Fibroblast of skin of left quadriceps (primary cell): ENCODE measurements at regions not wholly inside any gene's neighbourhood (a gene's known extent, or its start where the extent isn't known, plus 50 kb on each side); places are given as distances from the start of the nearest gene placed in this dataset.

Experiments
- DNase-seq, 2 experiments: peaks; one replicate each; pipeline ENCODE4 v3.0.0-alpha.2; 2013; ENCODE audit warnings: low read depth in 2 of 2

DNA sequence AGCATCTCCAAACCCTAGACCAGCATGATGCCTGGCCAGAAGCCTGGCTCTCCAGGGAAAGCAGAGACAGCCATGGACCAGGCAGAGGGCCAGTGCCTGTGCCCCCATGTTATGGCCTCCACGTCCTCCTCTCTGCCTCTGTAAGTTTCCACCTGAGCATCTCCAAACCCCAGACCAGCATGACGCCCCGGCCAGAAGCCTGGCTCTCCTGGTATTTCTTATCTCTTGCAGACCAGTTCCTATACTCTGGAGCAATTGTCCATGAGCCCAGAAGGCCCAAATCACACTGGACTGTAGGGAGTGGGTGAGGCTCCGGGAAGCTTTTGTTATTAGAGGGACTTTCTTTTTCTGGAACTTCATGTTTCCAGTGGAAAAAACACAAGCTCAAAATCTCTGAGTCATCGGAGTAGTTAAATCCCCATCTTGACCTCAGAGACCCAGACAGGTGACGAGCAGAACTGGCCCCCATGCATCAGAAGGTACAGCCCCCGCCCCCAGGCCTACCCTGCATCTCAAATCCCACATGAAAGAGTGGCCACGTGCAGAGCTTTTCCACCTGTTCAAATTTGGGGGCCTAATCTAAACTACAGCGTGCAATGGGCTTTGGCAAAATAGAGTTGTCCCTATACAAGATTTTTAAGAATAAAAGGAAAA lies 110.2 kb upstream of the FOXQ1 start:
- DNase-seq: no peak

DNA sequence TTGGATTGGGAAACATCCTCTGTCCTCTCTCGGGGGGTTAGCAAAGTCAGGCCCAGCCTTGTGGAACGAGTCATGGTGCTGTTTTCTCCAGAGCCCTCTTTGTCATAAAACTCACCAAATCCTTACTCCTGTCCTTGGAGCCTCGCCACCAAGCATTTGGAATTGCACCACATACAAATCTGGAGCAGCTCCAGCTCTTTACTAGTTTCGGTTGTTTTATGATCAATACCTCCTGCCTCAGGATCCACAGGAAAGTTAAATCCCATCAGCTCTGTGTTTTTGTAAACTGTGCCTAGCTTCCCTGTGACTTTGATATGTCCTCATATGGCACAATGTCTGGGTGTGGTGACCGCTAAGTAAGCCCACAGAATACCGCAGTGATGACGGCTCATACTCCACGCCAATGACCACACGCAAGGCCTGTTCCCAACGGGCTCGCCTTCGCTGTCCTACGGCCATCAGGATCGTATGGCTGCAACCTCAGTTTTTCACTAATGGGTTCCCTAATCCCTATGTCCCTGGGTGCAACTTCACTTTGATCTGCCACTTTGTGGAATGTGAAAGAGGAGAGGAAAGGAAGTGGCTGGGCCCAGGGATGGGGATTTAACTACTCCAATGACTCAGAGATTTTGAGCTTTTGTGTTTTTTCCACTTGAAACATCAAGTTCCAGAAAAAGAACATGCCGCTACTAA lies 111.3 kb upstream of the FOXQ1 start:
- peak; percentile 26 to 34 for DNase-seq

DNA sequence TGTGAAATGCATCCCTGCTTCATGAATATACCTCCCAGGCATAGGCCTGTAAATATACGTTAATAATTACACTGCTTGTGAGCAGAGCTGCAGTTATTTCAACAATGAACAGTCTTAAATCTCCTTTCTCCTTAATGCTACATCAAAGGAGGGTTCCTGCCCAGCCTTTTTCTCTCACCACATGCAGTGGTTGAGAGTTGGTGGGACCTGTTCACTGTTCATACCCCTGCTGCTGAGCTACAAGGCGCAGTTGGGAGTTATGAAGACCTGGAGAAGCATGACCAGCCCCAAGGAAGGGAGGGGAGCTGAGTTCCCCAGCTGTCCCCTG lies 111.9 kb upstream of the FOXQ1 start:
- no peak for DNase-seq

DNA sequence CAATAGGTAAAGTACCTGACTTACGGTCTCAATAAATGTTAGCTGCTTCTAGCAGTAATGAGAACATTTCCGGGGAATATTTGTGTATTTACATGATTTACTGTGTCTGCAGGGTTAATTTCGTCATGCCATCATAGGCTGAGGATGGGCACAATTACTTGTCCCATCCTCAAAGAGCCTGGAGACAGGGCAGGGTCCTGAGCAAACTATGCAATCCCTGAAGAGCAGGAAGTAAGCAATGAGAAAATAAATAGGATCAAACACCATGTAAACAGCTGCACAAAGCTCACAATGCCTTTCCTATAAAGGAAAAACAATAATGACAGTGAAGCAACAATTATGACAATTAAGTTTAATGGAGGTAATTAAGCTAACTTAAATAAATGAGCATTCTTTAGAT lies 114.6 kb upstream of the FOXQ1 start:
- no peak for DNase-seq

DNA sequence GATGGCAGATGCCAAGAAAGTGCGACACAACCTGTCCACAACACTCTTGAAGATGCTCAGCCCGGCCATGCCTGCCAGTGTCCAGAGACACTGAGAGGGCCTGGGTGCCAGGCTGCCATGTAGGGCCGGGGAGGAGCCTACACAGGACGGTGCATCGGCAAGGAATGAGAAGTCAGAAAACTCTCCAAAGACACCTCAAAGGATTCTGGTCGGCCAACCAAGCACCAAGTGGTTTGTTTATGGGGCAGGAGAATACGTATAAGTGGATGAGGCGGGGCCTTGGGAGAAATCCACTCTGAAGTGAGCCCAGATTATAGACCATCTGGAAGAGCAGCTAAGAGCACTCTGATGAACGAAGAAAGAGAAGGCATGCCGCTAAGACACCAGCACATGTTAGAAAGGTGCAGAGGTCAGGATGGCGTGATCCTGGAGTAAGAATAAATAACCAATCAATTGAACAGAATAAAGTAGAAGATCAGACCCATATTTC lies 120.7 kb upstream of the FOXQ1 start:
- no peak for DNase-seq

DNA sequence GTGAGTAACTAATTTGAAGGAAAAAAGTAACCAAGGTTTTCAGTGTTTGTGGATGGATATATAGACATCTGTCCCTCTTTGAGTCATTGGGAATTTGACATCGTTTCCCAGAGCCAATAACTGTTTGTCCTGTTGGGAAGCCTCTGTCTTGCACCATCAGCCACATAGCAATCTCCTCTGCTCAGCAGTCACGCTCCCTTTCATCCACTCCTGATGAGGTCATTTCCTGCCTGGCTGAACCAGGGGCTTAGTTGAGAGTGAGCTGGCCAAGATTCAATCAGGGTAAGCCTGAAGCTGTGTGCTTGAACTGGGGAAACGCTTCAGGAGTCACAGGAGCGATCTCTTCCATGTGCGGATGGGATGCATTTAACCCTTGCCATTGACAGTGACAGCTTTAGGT lies 121.5 kb upstream of the FOXQ1 start:
- DNase-seq: peak; percentile 87

DNA sequence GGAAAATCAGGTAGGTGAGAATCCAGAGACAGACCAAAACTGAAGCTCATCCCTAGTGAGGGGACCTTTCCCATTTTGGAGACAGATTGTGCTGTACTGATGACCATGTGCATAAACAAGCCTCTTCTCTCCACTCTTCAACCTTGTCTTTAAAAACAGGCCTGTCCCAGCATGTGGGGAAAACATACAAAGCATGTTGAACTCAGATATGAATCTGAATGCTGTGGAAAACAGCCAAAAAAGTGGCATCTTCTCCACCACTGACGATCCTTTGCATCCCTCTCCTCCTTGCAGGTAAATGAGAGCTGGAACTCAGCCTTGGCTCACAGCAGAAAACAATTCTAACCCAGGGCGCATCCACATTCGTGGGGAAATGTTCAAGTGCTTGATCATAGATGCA lies 123.7 kb upstream of the FOXQ1 start:
- DNase-seq: no peak

DNA sequence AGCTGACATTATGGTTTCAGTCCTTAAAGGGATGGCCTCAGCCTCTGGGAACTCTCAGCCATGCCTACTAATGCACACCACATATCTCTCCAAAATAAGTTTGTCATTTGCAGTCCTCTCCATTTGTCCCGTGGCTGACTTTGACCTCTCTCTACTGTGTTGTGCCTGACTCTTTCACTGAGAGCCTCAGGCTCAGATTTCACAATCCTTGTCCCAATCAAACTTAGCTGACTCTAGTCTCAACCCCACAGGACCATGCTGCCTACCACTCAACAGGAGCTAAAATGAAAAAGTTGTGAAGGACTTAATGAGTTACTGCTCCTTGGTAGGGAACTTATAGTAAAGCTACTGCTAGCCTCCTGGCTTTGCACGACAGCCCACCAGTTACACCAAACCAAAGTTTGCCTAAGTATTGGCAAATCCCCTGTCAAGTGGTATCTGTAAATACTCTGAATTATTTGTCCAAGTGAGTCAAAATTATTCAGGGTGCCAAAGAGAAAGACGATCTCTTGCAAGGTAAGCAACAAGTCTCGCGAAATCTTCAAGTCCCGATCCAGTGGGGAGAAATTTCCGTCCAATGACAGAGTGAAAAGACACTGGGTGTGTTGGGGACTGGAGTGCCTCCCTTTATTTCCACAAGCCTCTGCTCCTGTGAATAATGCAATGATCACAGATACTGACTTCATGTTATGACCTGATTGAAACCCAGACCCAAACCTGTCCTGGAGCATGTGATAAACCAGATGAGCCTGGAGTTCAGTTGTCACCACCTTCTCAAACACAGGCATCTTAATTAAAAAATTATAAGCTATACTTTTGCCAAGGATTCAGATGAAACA lies 124.4 kb upstream of the FOXQ1 start:
- no peak for DNase-seq

DNA sequence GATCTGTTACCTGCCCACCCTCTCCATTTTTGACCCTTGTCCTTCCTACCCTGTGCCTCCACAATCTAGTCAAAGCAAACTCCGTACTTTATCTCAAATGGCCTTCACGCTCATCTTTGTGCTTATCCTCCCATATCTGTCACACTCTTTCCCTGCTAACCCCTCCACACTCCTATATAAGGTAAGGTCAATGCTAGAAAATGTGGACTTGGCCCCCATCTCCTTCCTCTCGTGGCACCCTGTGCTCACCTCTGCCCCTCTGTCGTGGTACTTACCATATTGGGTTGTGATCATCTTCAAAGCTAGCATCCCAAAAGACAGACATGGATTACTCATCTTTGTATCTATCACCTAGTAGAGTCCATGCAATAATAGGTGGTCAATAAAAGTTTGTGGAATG lies 127.6 kb upstream of the FOXQ1 start:
- no peak for DNase-seq

DNA sequence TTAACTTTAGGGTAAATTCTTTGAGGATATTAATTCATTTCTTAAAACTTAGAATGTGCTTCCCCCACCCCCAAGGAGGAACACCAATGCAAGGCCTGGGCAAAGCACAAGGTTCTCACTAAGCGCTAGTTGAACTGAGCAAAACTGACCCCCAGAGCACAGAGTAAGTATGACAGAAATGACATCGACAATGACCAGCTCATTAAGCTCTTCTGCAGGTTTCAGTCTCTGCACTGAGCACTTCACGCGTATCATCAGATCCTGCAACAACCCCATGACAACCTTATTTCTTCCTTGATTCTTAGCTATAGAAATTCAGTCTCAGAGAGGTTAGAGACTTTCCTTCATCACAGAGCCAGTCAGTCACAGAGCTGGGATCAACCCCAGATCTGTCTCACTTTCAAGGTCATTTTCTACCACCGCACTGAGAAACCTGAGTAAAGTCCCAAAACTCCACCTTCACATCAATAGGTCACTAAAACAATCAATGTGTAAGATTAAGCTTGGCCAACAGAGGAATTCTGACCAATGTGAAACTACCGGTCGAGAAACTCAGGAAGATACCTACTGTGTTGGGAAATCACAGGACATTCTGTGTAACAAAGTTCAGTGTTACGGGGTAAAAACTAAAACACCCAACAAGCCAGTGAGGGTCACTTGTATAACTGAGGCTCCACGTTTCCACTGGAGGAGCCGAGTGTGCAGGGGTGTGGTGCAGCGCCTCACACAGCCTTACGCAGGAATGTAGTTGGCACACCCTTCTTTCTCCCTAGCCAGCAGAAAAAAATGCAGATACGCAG lies 129.0 kb upstream of the FOXQ1 start:
- DNase-seq: no peak

DNA sequence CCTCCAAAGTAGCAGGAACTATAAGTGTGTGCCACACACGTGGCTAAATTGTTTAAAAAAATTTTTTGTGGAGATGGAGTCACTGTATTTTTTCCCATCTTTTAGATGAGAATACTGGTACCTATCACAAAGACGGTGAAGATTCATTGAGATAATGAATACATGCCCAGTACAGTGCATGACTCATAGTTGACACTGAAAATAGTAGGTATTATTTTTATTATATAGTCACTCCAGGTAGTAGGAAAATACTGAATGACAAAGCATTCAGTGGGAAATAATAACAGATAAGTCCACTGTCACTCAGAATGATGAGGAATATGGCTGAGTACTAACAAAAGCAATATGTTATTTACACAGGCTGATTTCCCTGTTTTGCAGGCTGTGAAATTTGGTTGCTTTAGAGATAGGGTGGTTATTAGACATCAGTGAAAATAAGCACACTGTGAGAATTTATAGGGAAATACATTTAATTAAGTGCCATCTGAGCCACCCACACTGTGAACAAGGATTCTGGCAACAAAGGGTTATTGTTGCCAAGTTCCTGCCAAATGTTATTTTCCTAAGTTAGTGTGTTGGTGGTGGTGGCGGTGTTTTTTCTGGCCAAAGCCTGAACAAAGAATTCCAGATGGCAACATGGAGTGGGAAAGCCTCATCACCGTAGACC lies 129.8 kb upstream of the FOXQ1 start:
- no peak for DNase-seq

DNA sequence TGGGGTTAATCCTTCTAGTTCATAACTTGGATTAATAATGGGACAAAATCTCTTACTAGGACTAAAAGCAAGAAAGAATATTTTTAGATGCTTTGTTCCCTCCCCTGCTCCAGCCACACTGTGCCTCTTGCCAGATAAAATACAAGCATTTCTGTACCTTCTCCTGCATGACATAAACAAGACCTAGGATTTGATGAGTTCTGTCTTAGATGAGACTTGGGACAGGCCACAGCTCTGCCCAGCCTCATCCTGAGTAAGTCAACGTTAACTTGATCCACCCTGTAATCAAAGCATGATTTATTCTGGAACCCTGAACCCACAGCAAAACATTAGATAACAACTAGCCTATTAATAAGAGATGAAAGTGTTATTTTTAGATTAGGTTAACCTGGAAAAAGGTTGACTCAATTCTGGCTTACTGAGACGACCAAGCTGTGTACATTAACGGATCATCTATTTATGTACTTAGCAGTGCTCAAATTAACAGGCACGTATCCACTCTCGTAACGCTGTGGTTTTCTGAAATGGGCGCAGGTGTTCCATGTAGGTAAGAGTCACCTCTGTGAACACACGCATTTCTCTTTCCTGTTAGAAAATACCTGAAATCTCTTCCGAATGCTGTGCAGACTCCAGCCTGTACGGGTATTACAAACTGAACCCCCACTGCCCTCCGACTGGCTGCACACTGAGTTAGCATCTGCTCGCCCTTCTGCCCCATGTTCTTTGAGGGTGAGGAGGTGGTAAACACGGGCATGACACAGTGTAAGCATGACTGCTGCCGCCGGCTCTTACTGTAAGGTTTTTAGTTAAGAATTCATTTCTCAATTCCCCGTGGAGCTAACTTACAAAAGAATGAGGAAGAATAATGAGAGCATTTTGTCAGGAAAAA lies 132.1 kb upstream of the FOXQ1 start:
- DNase-seq: no peak

DNA sequence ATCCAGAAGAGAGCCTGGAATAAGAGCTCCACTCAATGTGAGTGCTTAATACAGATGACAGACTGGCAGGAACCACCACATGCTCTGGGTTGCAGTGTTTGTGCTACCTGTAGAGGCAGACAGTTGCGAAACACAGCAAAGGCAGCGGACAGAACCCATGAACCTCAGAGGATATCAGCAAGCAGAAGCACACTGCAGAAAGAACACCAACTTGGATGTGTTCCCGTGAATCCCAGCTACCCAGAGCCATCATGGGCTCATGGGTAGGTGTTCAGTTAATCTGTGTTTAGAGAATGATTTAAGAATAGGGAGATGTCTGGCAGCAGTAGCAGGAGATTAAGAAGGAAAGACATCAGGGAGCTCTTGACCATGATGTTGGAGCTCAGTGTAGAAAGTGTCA lies 133.3 kb upstream of the FOXQ1 start:
- DNase-seq: no peak

DNA sequence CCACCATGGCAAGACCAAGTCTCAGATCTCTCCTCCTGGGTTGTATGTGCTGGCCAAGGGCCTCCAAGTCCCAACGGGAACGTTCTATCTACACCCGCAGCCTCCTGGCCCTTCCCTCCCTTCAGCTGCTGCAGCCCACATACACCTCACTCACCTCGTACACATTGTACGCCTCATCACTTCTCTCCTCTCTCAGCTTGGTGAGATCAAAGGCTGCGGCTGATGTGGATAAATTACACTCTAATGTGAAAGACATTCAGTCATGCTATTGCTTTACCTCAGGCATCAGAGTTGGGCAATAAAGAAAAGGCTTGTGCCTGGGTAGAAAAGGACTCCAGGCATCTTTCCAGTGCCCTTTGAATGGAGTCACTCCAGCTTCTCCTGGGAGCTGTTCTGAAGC lies 135.3 kb upstream of the FOXQ1 start:
- no peak for DNase-seq

DNA sequence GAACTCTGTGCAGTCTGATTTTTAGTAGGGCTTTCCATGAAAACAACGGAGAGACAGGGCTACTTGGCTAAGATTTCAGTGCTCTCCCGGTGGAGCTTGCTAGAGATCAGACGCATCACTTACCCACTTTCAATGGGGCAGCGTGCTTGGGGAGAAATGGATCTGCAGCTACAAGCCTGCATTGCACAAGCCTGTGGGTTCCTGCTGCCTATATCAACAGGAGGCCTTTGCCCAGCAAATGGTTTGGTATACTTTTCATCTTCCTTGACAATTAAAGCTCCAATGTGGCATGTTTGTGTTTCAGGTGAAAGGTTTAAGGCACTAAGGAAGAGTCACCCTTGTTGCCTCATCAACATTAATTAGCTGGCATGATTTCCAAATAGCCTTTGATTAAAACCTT lies 136.0 kb upstream of the FOXQ1 start:
- DNase-seq: no peak

DNA sequence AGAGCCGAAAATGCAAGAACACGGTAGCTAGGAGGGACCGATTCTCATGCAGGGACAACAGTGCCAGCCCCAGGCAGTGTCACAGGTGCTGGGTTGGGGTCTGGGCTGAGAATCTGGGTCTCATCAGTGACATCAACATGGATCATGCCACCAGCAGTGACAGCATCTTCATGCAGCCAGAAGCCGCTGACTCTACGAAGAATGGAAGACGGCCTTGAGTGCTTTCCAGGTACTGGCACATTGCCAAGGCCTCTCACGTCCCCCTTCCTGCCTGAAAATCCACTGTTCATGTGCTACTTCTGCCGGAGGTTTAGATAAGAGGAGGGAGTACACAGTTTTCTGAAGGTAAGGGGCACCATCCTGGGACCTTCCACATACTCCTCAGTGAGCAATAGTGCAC lies 141.1 kb upstream of the FOXQ1 start:
- DNase-seq: no peak

DNA sequence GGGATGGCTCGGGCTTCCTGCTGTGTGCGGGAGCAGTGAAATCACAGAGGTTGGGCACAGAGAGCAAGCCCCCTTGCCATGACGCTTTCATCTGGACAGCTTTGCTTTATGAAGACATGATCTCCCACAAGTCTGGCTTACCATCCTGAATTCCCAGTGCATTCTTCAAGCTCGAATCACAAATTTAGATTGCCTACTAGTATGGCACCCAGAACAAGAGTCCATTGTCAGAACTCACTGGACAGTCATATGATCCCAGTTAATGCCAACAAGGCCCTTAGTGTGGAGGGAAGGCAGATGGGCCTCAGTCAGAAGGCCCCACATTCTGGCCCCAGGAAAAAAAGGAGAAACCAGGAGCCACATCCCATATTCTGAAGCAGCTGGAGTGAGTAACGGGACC lies 147.3 kb upstream of the FOXQ1 start:
- DNase-seq: no peak

DNA sequence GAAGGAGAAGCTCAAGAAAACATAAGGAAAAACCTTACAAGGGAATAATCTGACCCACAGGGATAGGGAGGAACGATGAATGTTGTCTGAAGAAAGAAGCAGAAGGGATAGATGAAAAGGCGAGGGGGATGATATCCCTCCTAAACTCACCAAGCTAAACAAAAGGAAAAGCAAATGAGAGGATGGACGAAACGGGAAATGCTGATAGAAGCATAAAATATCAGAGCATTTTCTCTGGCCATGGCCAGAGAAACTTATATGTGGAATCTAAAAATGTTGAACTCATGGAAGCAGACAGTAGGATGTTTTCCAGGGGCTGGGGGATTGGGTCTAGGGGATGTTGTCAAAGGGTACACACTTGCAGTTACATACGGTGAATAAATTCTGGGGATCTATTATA lies 148.4 kb upstream of the FOXQ1 start:
- no peak for DNase-seq

DNA sequence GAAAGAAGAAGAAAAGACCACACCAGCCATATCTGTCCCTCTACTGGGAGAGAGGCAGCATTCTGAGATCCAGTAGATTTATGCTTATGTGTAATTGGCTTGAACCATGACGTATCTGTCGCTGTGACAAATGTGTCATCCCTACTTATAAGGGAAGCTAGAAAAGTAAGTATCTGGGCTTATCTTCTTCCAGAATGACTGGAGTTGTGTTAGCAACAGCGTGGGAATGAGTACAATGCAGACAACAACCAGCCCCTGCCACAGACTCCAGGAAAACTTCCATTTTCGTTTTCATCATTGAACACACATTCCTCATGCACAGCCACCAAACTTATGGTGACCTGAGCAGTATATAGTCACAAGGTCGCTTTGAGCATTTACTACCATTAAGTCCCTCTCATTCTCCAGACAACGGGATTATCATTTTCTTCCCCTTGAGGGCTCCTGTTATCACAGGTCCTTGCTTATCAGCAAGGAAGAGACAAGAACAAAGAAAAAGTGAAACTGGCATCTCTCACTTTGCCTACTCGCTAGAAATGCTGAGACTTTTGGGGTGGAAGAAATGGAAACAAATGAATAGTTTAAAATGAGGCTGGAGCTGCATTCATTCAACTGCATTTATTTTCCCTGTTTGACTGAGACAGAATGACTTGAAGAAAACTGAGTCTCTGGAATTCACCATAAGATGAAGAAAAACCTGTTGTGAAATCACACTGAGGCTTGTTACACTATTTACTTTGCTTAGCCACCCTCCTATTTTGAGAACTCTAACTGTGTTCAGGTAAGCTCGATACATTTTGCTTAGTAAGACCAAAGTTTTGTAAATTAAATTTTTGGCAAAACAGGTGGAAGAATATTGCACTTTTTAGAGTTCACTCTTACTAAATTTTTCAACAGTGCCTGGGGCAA lies 149.3 kb upstream of the FOXQ1 start:
- no peak for DNase-seq
